HL-60 (cell line): ENCODE measurements at regions not wholly inside any gene's neighbourhood (a gene's known extent, or its start where the extent isn't known, plus 50 kb on each side); places are given as distances from the start of the nearest gene placed in this dataset.

Experiments used
- DNase-seq, 2 experiments: peaks; one replicate each; pipeline ENCODE4 v3.0.0-alpha.2; 2010 to 2020; ENCODE audit warnings: low read depth in 1 of 2, low spot score in 1 of 2
- H3K27ac ChIP-seq: fragments of 250-450 bp; sonication (Bioruptor Pico); replicated peaks from 2 replicates; pipeline ENCODE4 v1.5.1; 2020; ENCODE audit warnings: mild to moderate bottlenecking, moderate library complexity
- H3K27me3 ChIP-seq: fragments of 250-450 bp; sonication (Bioruptor Pico); 2 replicates; pipeline ENCODE4 v1.5.1; 2021; ENCODE audit warnings: mild to moderate bottlenecking, moderate library complexity; ENCODE audit not compliant: insufficient read depth, poor library complexity, severe bottlenecking
- H3K4me3 ChIP-seq: replicated peaks from 2 replicates; pipeline ENCODE4 v1.5.1; 2011; ENCODE audit warnings: mild to moderate bottlenecking, control low read depth, low read length; ENCODE audit not compliant: insufficient read depth
- GABPA ChIP-seq: IDR thresholded peaks from 2 replicates; pipeline ENCODE4 v1.6.1; 2012; ENCODE audit warnings: low read depth
- POLR2AphosphoS5 ChIP-seq: IDR thresholded peaks from 2 replicates; pipeline ENCODE4 v1.6.1; 2012; ENCODE audit warnings: low read depth
- SPI1 ChIP-seq: IDR thresholded peaks from 2 replicates; pipeline ENCODE4 v1.6.1; 2012; ENCODE audit warnings: low read depth, mild to moderate bottlenecking, borderline replicate concordance
- TF ChIP-seq, protein P1 (sequence below): IDR thresholded peaks from 2 replicates; pipeline ENCODE4 v1.6.1; 2012; ENCODE audit warnings: low read depth; ENCODE audit not compliant: insufficient replicate concordance
- TF ChIP-seq, protein P2 (sequence below): IDR thresholded peaks from one replicate; pipeline ENCODE4 v1.5.1; 2011; ENCODE audit warnings: low read length, control low read depth, inconsistent platforms; ENCODE audit not compliant: insufficient read depth

DNA sequence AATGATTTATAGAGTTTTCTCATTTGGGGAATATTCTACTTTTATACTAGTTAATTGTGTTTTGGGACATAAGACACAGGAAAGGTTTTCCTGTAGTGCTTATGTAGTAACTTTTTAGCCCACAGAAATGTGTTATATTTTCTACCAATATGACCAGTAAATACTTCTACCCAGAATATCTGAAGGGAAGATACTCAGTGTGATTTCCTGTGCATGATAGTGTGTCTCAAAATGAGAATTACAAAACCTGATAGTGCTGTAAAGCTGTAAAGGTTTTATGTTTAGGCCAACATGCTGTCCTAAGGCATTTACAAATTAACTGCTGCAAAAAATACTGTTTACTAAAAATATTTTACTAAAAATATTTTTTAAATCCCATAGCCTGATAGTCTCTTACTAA lies 126.8 kb downstream of the RXFP2 start:
- Histone ChIP-seq H3K27ac (no peak overlapping the region), H3K4me3 (no peak overlapping the region), H3K27me3 (no peaks in the 10 kb centered on the region)
- no peak for DNase-seq
- TF ChIP-seq POLR2AphosphoS5 (no peak), SPI1 (no peak), GABPA (no peak)
- TF ChIP-seq, protein P1, sequence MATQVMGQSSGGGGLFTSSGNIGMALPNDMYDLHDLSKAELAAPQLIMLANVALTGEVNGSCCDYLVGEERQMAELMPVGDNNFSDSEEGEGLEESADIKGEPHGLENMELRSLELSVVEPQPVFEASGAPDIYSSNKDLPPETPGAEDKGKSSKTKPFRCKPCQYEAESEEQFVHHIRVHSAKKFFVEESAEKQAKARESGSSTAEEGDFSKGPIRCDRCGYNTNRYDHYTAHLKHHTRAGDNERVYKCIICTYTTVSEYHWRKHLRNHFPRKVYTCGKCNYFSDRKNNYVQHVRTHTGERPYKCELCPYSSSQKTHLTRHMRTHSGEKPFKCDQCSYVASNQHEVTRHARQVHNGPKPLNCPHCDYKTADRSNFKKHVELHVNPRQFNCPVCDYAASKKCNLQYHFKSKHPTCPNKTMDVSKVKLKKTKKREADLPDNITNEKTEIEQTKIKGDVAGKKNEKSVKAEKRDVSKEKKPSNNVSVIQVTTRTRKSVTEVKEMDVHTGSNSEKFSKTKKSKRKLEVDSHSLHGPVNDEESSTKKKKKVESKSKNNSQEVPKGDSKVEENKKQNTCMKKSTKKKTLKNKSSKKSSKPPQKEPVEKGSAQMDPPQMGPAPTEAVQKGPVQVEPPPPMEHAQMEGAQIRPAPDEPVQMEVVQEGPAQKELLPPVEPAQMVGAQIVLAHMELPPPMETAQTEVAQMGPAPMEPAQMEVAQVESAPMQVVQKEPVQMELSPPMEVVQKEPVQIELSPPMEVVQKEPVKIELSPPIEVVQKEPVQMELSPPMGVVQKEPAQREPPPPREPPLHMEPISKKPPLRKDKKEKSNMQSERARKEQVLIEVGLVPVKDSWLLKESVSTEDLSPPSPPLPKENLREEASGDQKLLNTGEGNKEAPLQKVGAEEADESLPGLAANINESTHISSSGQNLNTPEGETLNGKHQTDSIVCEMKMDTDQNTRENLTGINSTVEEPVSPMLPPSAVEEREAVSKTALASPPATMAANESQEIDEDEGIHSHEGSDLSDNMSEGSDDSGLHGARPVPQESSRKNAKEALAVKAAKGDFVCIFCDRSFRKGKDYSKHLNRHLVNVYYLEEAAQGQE: no peak
- TF ChIP-seq, protein P2, sequence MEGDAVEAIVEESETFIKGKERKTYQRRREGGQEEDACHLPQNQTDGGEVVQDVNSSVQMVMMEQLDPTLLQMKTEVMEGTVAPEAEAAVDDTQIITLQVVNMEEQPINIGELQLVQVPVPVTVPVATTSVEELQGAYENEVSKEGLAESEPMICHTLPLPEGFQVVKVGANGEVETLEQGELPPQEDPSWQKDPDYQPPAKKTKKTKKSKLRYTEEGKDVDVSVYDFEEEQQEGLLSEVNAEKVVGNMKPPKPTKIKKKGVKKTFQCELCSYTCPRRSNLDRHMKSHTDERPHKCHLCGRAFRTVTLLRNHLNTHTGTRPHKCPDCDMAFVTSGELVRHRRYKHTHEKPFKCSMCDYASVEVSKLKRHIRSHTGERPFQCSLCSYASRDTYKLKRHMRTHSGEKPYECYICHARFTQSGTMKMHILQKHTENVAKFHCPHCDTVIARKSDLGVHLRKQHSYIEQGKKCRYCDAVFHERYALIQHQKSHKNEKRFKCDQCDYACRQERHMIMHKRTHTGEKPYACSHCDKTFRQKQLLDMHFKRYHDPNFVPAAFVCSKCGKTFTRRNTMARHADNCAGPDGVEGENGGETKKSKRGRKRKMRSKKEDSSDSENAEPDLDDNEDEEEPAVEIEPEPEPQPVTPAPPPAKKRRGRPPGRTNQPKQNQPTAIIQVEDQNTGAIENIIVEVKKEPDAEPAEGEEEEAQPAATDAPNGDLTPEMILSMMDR: no peak

DNA sequence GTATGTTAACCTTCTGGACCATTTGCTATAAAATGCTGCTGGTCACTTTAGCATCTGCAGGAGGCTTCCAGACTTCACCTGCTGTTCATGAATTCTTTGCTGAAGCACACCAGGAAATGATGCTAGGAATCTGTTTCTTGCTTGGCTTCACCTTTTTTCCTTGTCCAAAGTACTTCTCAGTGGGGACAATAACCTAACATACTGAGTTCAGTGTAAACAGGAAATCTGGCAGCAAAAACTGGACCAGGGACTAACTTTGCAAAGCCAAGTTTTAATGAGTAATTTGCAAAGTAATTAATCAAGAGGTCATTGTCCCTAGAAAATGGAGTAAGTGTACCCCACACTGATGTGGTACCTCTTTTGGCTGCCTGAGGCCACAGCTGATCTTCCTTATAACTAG lies 128.4 kb downstream of the RXFP2 start:
- Histone ChIP-seq H3K4me3 (no peak overlapping the region), H3K27ac (no peak overlapping the region), H3K27me3 (no peaks in the 10 kb centered on the region)
- TF ChIP-seq SPI1 (no peak), POLR2AphosphoS5 (no peak), GABPA (no peak)
- TF ChIP-seq, protein P1: no peak
- TF ChIP-seq, protein P2: no peak
- no peak for DNase-seq

DNA sequence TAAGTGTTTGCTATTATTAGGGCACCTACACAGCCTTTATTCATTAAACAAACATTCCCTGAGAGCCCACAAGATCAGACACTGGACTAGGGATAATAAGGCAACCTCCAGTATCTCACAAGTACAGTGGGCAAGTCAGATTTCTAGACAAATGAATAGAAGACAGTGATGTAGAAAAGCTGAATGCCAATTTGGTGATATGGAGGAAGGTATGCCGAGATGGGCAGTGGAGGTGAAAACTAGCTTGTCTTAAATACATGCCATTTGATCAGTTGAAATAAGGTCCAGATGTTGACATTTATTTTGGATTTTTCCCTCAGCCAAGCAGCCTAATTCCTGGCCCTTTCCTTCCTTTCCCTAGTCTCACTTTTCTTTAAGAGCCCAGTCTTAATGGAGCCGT lies 130.3 kb downstream of the RXFP2 start:
- Histone ChIP-seq H3K27ac (no peak overlapping the region), H3K4me3 (no peak overlapping the region), H3K27me3 (no peaks in the 10 kb centered on the region)
- DNase-seq: no peak
- TF ChIP-seq GABPA (no peak), POLR2AphosphoS5 (no peak), SPI1 (no peak)
- TF ChIP-seq, protein P1: no peak
- TF ChIP-seq, protein P2: no peak
